Epithelial cell of proximal tubule (primary cell): ENCODE measurements at regions not wholly inside any gene's neighbourhood (a gene's known extent, or its start where the extent isn't known, plus 50 kb on each side); places are given as distances from the start of the nearest gene placed in this dataset.

Experiments
- DNase-seq: peaks from one replicate; pipeline ENCODE4 v3.0.0-alpha.2; 2011; ENCODE audit warnings: low read depth
- H3K4me3 ChIP-seq: 2 replicates; pipeline ENCODE4 v1.5.1; 2011; ENCODE audit warnings: low read depth, mild to moderate bottlenecking, low read length
- TF ChIP-seq, protein P1 (sequence below): conservative IDR thresholded peaks from 2 replicates; pipeline ENCODE4 v1.5.1; 2012; ENCODE audit warnings: low read depth, mild to moderate bottlenecking, low read length

DNA sequence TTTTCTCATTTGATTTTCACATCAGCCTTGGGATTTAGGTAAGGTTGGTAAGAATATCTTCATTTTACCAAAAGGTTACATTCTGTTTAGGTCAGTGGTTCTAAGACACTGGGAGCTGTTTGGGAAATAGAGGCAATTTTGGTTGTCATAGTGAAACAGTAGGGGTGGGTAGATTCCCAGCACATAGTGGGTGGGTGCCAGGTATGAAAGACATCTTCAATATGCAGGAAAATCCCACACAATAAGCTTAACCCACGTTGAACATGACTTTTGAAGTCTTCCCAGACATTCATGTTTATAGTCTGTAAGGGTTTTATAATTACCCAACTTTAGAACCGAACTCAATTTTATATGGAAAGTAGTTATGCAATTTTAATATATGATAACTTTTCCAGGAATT, 249.6 kb downstream of the SNCA start:
- H3K4me3 ChIP-seq: no peak overlapping the region
- TF ChIP-seq, protein P1, sequence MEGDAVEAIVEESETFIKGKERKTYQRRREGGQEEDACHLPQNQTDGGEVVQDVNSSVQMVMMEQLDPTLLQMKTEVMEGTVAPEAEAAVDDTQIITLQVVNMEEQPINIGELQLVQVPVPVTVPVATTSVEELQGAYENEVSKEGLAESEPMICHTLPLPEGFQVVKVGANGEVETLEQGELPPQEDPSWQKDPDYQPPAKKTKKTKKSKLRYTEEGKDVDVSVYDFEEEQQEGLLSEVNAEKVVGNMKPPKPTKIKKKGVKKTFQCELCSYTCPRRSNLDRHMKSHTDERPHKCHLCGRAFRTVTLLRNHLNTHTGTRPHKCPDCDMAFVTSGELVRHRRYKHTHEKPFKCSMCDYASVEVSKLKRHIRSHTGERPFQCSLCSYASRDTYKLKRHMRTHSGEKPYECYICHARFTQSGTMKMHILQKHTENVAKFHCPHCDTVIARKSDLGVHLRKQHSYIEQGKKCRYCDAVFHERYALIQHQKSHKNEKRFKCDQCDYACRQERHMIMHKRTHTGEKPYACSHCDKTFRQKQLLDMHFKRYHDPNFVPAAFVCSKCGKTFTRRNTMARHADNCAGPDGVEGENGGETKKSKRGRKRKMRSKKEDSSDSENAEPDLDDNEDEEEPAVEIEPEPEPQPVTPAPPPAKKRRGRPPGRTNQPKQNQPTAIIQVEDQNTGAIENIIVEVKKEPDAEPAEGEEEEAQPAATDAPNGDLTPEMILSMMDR: no peak
- DNase-seq: no peak

DNA sequence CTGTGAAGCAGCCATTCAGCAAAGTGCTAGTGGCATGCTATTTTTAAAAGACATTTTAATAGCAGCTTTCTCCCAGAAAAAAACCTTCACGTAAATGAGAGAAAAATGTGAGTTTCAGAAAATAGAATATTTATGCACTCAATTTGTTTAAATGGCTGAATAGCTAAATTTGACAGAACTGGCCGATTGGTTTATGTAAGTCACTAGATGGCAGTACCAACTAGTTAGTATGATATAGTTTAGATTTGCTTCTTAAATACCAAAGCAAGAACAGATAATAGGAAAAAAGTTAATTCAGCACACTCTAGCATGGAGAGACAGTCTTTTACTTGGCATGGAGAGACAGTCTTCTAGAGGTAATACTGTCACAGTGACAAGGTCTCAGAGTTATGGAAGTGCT, 250.1 kb downstream of the SNCA start:
- TF ChIP-seq, protein P1: peak; percentile 56
- no peak for DNase-seq
- H3K4me3 ChIP-seq: no peak overlapping the region

DNA sequence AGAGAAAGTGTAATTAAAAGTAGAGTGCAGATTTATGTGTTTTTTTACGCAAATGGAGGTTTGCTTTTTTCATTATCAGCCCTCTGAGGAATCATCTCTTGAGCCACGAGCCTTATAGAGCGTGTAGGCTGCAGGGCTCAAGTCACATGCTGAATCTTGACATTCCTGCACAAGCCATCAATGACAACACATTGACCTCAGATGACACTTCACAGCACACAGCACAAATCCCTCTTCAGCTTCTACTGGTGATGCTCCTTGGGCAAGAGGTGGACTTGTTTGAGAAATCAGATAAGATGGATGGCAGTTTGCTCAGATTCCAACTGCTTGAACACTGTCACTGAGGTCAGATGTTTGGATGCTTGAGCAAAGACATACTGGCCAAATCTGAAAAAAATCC, 250.6 kb downstream of the SNCA start:
- H3K4me3 ChIP-seq: no peak overlapping the region
- DNase-seq: no peak
- TF ChIP-seq, protein P1: no peak

DNA sequence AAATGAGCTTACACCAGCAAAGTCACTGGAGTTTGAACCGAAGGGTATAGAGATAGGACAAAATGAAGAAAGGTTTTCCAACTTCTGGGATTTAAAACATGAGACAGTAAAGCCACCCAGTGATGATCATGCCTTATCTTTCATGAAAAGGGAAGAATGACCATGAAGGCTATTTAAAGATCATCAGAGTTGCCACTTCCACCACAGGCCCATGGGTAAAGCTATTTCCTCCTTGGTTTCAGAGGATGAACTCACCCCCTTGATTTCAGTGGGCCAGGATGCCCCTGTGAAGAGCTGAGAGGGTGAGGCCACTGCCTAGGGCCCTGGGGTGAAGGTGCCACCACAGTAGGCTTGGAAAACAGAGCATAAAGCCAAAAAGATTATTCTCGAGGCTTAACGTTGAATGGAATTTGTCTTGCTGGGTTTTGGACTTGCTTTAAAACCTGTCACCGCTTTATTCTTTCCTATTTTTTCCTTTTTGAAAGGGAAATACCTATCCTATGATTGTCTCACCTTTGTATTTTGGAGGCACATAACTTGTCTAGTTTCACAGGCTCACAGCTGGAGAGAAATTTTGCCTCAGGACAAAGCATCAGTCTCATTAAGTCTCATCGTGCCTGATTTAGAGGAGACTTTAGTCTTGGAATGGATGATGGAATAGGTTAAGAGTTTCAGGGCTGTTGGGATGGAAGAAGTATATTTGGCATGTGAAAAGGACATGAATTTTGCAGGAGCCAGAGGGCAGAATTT, 254.0 kb downstream of the SNCA start:
- no peak for DNase-seq

DNA sequence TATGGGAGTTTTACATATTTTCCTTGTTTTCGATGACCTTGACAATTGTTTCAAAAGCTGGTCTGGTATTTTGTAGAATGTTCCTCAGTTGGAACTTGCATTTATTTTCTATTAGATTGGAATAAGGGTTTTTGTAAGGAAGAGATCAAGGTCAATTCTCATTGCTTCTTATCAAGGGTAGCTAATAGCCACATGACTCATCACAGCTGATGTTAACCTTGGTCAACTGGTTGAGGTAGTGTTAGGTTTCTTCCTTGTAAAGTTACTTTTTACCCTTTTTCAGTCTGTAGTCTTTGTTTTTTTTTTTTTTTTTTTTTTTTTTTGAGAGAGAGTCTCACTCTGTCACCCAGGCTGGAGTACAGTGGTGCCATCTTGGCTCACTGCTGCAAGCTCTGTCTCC, 257.2 kb downstream of the SNCA start:
- H3K4me3 ChIP-seq: no peak overlapping the region
- DNase-seq: no peak
- TF ChIP-seq, protein P1: no peak

More for the DNA sequence above, 254.0 kb downstream of the SNCA start:
- H3K4me3 ChIP-seq: no peak overlapping the region
- TF ChIP-seq, protein P1: no peak

DNA sequence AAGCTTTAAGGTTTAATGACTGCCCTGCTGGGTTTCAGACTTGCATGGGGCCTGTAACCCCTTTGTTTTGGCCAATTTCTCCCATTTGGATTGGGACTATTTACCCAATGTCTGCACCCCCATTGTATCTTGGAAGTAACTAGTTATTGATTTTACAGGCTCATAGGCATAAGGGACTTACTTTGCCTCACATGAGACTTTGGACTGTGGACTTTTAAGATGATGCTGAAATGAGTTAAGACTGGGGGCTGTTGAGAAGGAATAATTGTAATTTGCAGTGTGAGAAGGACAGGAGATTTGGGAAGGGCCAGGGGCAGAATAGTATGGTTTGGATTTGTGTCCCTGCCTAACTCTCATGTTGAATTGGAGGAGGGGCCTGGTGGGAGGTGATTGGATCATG, 260.7 kb downstream of the SNCA start:
- H3K4me3 ChIP-seq: no peak overlapping the region
- DNase-seq: no peak
- TF ChIP-seq, protein P1: no peak

DNA sequence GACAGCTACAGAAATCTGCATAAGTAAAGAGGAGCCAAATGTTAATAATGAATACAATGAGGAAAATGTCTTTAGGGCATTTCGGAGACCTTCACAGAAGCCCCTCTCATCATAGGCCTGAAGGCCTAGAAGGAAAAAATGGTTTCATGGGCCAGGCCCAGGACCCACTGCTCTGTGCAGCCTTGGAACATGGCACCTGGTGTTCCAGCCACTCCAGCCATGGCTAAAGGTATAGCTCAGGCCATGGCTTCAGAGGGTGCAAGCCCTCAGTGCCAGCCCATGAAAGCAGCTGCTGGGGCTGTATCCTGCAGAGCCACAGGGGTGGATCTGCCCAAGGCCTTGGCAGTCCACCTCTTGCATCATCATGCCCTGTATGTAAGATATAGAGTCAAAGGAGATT, 261.1 kb downstream of the SNCA start:
- DNase-seq: no peak
- TF ChIP-seq, protein P1: no peak
- H3K4me3 ChIP-seq: no peak overlapping the region
